Ascending aorta (tissue), 2 donors: ENCODE measurements at regions not wholly inside any gene's neighbourhood (a gene's known extent, or its start where the extent isn't known, plus 50 kb on each side); places are given as distances from the start of the nearest gene placed in this dataset.
"Not testable (repeated sequence)": the region's sequence is repeated elsewhere in the genome, so short reads cannot be mapped to it uniquely, and the experiment has no call there.

Experiments used
- DNase-seq, 2 donors: peaks; one replicate each; pipeline ENCODE4 v3.0.0-alpha.2; 2019; ENCODE audit warnings: low spot score in 2 of 2
- H3K27ac ChIP-seq, 2 donors: fragments of 200-600 bp; sonication (generic); one replicate each; pipeline ENCODE4 v1.5.1; 2016 to 2017; ENCODE audit warnings: mild to moderate bottlenecking in 1 of 2
- H3K27me3 ChIP-seq: fragments of 200-600 bp; sonication (generic); one replicate; pipeline ENCODE4 v1.5.1; 2017
- H3K36me3 ChIP-seq, 2 donors: fragments of 200-600 bp; sonication (generic); one replicate each; pipeline ENCODE4 v1.5.1; 2016
- H3K4me1 ChIP-seq, 2 donors: fragments of 200-600 bp; sonication (generic); one replicate each; pipeline ENCODE4 v1.5.1; 2016 to 2017; ENCODE audit warnings: mild to moderate bottlenecking in 1 of 2
- H3K4me3 ChIP-seq, 2 donors: fragments of 200-600 bp; sonication (generic); one replicate each; pipeline ENCODE4 v1.5.1; 2016 to 2017; ENCODE audit warnings: mild to moderate bottlenecking in 1 of 2
- H3K9me3 ChIP-seq, 2 donors: fragments of 200-600 bp; sonication (generic); one replicate each; pipeline ENCODE4 v1.5.1; 2016
- intact Hi-C: fragments of 100-400 bp; cut with DNase I; formaldehyde crosslinking; loops from one replicate; pipeline ENCODE4 v1.15.1; 2023
- TF ChIP-seq, protein P1 (sequence below), 3 experiments: fragments of 200-600 bp in 2 of 3; fragments of 450-650 bp in 1 of 3; sonication (generic) in 2 of 3; IDR thresholded peaks; one replicate each; pipeline ENCODE4 v1.5.1; 2016 to 2019; ENCODE audit warnings: antibody characterized with exemption in 3 of 3, mild to moderate bottlenecking in 1 of 3, moderate library complexity in 1 of 3

DNA sequence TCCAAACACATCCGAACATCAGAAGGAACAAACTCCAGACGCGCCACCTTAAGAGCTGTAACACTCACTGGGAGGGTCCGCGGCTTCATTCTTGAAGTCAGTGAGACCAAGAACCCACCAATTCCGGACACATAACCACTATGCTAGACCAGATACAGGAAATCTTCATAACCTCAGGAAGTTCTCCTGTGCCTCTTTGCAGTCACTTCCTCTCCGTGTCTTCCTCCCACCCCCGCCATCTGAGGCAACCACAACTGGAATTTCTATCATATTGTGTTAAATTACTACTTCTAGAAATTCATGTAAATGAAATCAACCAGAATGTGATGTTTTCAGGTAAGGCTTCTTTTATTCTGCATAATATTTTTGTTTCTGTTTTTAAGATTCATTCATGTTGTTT lies 631.0 kb upstream of the NXPH2 start:
- Histone ChIP-seq H3K4me1 (no peaks in the 10 kb centered on the region), H3K27ac (no peak overlapping the region), H3K4me3 (no peak overlapping the region), H3K27me3 (no peaks in the 10 kb centered on the region), H3K36me3 (no peaks in the 10 kb centered on the region), H3K9me3 (no peaks in the 10 kb centered on the region)
- TF ChIP-seq, protein P1, sequence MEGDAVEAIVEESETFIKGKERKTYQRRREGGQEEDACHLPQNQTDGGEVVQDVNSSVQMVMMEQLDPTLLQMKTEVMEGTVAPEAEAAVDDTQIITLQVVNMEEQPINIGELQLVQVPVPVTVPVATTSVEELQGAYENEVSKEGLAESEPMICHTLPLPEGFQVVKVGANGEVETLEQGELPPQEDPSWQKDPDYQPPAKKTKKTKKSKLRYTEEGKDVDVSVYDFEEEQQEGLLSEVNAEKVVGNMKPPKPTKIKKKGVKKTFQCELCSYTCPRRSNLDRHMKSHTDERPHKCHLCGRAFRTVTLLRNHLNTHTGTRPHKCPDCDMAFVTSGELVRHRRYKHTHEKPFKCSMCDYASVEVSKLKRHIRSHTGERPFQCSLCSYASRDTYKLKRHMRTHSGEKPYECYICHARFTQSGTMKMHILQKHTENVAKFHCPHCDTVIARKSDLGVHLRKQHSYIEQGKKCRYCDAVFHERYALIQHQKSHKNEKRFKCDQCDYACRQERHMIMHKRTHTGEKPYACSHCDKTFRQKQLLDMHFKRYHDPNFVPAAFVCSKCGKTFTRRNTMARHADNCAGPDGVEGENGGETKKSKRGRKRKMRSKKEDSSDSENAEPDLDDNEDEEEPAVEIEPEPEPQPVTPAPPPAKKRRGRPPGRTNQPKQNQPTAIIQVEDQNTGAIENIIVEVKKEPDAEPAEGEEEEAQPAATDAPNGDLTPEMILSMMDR (IDR thresholded peaks at IDR 0.05): no peak
- DNase-seq: no peak
- intact Hi-C loops: no loop called here

DNA sequence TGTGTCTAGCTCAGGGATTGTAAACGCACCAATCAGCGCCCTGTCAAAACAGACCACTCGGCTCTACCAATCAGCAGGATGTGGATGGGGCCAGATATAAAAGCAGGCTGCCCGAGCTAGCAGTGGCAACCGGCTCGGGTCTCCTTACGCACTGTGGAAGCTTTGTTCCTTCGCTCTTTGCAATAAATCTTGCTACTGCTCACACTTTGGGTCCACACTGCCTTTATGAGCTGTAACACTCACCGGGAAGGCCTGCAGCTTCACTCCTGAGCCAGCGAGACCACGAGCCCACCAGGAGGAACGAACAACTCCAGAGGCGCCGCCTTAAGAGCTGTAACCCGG lies 630.6 kb upstream of the NXPH2 start:
- intact Hi-C loops, H3K9me3 ChIP-seq, DNase-seq, H3K36me3 ChIP-seq, H3K27me3 ChIP-seq, H3K4me1 ChIP-seq, H3K4me3 ChIP-seq, H3K27ac ChIP-seq: not testable (repeated sequence)

DNA sequence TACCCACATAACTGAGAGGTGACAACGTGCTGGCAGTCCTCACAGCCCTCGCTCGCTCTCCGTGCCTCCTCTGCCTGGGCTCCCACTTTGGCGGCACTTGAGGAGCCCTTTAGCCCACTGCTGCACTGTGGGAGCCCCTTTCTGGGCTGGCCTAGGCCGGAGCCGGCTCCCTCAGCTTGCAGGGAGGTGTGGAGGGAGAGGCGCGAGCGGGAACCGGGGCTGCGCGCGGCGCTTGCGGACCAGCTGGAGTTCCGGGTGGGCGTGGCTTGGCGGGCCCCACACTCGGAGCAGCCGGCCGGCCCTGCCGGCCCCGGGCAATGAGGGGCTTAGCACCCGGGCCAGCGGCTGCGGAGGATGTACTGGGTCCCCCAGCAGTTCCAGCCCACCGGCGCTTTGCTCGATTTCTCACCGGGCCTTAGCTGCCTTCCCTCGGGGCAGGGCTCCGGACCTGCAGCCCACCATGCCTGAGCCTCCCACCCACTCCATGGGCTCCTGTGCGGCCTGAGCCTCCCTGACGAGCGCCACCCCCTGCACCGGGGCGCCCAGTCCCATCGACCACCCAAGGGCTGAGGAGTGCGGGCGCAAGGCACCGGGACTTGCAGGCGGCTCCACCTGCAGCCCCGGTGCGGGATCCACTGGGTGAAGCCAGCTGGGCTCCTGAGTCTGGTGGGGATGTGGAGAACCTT lies 630.1 kb upstream of the NXPH2 start:
- H3K36me3 ChIP-seq, H3K27me3 ChIP-seq, DNase-seq, H3K9me3 ChIP-seq, H3K27ac ChIP-seq, H3K4me3 ChIP-seq, H3K4me1 ChIP-seq, intact Hi-C loops: not testable (repeated sequence)

DNA sequence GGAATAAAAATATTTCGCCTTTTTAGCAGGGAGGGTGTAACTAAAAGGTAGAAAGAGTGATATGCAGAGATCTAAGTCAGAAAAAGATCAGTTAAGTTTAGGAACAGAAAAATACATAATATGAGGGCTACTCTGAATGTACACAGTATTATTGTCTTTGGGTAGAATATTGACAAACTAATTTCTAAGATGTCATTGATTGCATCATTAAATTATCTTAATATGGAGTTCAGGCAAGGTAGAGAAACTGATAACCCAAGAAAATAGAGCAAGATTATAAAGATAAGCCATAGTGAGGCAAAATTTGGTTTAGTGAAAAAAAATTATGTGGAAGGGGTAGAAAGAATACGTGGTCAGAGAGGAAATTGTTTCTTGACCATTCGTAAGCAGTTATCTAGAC lies 629.0 kb upstream of the NXPH2 start:
- TF ChIP-seq, protein P1 (IDR thresholded peaks at IDR 0.05): no peak

DNA sequence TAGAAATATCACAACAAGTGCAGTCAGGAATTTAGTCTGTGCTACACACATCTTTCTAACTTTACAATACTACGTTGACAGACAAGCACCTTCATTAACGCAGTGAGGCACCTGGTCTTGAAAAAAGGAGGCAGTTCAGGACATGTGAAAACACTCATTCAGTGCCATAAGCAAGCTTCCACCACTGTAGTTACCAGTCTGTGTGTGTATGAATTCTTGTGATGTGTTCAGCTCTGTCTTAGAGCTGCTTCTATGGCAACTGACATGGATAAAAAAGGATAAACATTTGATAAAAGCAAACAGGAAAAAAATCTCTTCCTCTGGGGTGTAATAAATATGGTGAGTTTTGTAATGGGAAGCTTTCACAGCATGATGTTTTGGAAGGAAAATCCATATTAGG lies 623.8 kb upstream of the NXPH2 start:
- H3K4me3 ChIP-seq: no peak overlapping the region
- H3K27me3 ChIP-seq: no peaks in the 10 kb centered on the region
- TF ChIP-seq, protein P1 (IDR thresholded peaks at IDR 0.05): no peak
- H3K36me3 ChIP-seq: no peaks in the 10 kb centered on the region
- H3K27ac ChIP-seq: no peak overlapping the region
- no peaks in the 10 kb centered on the region for H3K4me1 ChIP-seq
- no peak for DNase-seq
- H3K9me3 ChIP-seq: no peaks in the 10 kb centered on the region
- intact Hi-C loops: no loop called here

More for the DNA sequence above, 629.0 kb upstream of the NXPH2 start:
- no peak for DNase-seq
- Histone ChIP-seq H3K27me3 (no peaks in the 10 kb centered on the region), H3K27ac (no peak overlapping the region), H3K4me3 (no peak overlapping the region), H3K36me3 (no peaks in the 10 kb centered on the region), H3K9me3 (no peaks in the 10 kb centered on the region), H3K4me1 (no peaks in the 10 kb centered on the region)
- intact Hi-C loops: no loop called here

DNA sequence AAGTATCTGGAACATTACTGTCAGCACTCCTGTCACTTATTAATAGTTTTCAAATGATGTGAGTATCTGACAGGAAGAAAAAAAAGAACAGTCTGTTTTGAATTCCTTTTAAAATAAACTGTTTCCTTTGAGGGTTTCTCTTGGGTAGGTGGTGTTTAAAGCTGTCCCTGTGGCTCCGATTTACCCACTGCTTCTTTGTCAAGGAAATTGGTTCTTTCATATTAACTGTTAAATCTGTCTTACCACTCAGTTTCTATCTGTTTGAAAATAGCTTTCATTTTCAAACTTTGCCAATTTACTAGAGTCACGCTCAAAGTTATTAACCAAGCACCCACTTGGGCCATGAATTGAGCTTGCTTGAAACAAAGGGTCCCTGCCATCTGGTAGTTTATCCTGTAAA lies 614.6 kb upstream of the NXPH2 start:
- no peak overlapping the region for H3K27ac ChIP-seq
- intact Hi-C loops: no loop called here
- no peaks in the 10 kb centered on the region for H3K27me3 ChIP-seq

More for the DNA sequence above, 614.6 kb upstream of the NXPH2 start:
- H3K9me3 ChIP-seq: no peaks in the 10 kb centered on the region
- no peak for DNase-seq
- H3K36me3 ChIP-seq: no peaks in the 10 kb centered on the region
- no peak overlapping the region for H3K4me3 ChIP-seq
- TF ChIP-seq, protein P1 (IDR thresholded peaks at IDR 0.05): no peak
- H3K4me1 ChIP-seq: no peaks in the 10 kb centered on the region
